ENCODE measurements at regions not wholly inside any gene's neighbourhood (a gene's known extent, or its start where the extent isn't known, plus 50 kb on each side); places are given as distances from the start of the nearest gene placed in this dataset.

GRCh38 chr2:189291460-189291859, 111.9 kb upstream of the COL5A2 start:
- intact Hi-C loops (cut with DNase I; ENCODE audit: low total_unique reads): no loop called here
- H3K9me3 ChIP-seq: no peaks in the 10 kb centered on the region
- no peaks in the 10 kb centered on the region for H3K4me1 ChIP-seq
- no peak overlapping the region for H3K27ac ChIP-seq
- DNase-seq (ENCODE audit: low spot score in 2 of 2): no peak
- H3K36me3 ChIP-seq: no peaks in the 10 kb centered on the region
- H3K4me3 ChIP-seq: no peak overlapping the region
- TF ChIP-seq POLR2AphosphoS5 (IDR thresholded peaks at IDR 0.05) (no peak), POLR2A (IDR thresholded peaks at IDR 0.05) (no peak)
- TF ChIP-seq, protein P1, sequence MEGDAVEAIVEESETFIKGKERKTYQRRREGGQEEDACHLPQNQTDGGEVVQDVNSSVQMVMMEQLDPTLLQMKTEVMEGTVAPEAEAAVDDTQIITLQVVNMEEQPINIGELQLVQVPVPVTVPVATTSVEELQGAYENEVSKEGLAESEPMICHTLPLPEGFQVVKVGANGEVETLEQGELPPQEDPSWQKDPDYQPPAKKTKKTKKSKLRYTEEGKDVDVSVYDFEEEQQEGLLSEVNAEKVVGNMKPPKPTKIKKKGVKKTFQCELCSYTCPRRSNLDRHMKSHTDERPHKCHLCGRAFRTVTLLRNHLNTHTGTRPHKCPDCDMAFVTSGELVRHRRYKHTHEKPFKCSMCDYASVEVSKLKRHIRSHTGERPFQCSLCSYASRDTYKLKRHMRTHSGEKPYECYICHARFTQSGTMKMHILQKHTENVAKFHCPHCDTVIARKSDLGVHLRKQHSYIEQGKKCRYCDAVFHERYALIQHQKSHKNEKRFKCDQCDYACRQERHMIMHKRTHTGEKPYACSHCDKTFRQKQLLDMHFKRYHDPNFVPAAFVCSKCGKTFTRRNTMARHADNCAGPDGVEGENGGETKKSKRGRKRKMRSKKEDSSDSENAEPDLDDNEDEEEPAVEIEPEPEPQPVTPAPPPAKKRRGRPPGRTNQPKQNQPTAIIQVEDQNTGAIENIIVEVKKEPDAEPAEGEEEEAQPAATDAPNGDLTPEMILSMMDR (IDR thresholded peaks at IDR 0.05): no peak
- H3K27me3 ChIP-seq: no peaks in the 10 kb centered on the region

- no peak for DNase-seq (ENCODE audit: low spot score in 2 of 2)
- H3K27me3 ChIP-seq: no peaks in the 10 kb centered on the region
- H3K9me3 ChIP-seq: no peaks in the 10 kb centered on the region
- no peaks in the 10 kb centered on the region for H3K4me1 ChIP-seq
- H3K27ac ChIP-seq: no peak overlapping the region
- H3K36me3 ChIP-seq: no peaks in the 10 kb centered on the region
- TF ChIP-seq POLR2AphosphoS5 (IDR thresholded peaks at IDR 0.05): no peak
- TF ChIP-seq, protein P1 (IDR thresholded peaks at IDR 0.05): no peak
- no peak for TF ChIP-seq POLR2A (IDR thresholded peaks at IDR 0.05)
- intact Hi-C loops (cut with DNase I; ENCODE audit: low total_unique reads): no loop called here
- no peak overlapping the region for H3K4me3 ChIP-seq
These were observed 113.6 kb upstream of the COL5A2 start for GRCh38 chr2:189293164-189293563.

GRCh38 chr2:189297446-189297845, 117.9 kb upstream of the COL5A2 start:
- Histone ChIP-seq H3K27me3 (no peaks in the 10 kb centered on the region), H3K27ac (no peak overlapping the region), H3K9me3 (no peaks in the 10 kb centered on the region), H3K36me3 (no peaks in the 10 kb centered on the region), H3K4me3 (no peak overlapping the region), H3K4me1 (no peaks in the 10 kb centered on the region)
- TF ChIP-seq POLR2A (IDR thresholded peaks at IDR 0.05): no peak
- TF ChIP-seq, protein P1 (IDR thresholded peaks at IDR 0.05): no peak
- no peak for TF ChIP-seq POLR2AphosphoS5 (IDR thresholded peaks at IDR 0.05)
- no peak for DNase-seq (ENCODE audit: low spot score in 2 of 2)
- intact Hi-C loops (cut with DNase I; ENCODE audit: low total_unique reads): no loop called here

DNA sequence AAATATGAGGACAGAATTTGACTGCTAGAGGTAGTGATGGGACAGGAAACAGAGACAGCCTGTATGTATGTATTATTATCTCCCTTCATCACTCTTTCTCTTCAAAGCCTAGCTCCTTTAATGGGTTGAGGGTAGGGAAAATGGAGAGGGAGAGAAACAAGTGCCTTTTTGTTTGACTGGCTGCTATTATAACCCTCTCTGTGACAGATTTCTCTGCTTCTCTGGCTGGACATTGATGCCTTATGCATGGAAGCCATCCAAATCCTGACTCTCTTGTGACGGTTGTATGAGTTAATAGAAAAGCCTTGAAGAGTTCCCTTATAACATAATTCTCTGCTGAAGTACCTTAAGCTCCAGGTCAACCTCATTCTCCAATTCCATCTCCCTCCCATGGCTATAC, 118.5 kb upstream of the COL5A2 start:
- Histone ChIP-seq H3K4me1 (no peaks in the 10 kb centered on the region), H3K4me3 (no peak overlapping the region), H3K27ac (no peak overlapping the region), H3K9me3 (no peaks in the 10 kb centered on the region), H3K27me3 (no peaks in the 10 kb centered on the region), H3K36me3 (no peaks in the 10 kb centered on the region)
- DNase-seq (ENCODE audit: low spot score in 2 of 2): no peak
- intact Hi-C loops (cut with DNase I; ENCODE audit: low total_unique reads): no loop called here
- TF ChIP-seq POLR2A (IDR thresholded peaks at IDR 0.05): no peak
- TF ChIP-seq, protein P1 (IDR thresholded peaks at IDR 0.05): no peak
- TF ChIP-seq POLR2AphosphoS5 (IDR thresholded peaks at IDR 0.05): no peak

- Histone ChIP-seq H3K27ac (no peak overlapping the region), H3K4me1 (no peaks in the 10 kb centered on the region), H3K9me3 (no peaks in the 10 kb centered on the region), H3K36me3 (no peaks in the 10 kb centered on the region), H3K27me3 (no peaks in the 10 kb centered on the region), H3K4me3 (no peak overlapping the region)
- intact Hi-C loops (cut with DNase I; ENCODE audit: low total_unique reads): no loop called here
- no peak for TF ChIP-seq POLR2AphosphoS5 (IDR thresholded peaks at IDR 0.05)
- TF ChIP-seq, protein P1 (IDR thresholded peaks at IDR 0.05): no peak
- TF ChIP-seq POLR2A (IDR thresholded peaks at IDR 0.05): no peak
- no peak for DNase-seq (ENCODE audit: low spot score in 2 of 2)
These were observed 118.9 kb upstream of the COL5A2 start for GRCh38 chr2:189298481-189298880.

Data from breast epithelium (tissue), 4 donors.